A673 (cell line): ENCODE measurements at regions not wholly inside any gene's neighbourhood (a gene's known extent, or its start where the extent isn't known, plus 50 kb on each side); places are given as distances from the start of the nearest gene placed in this dataset.

Experiments
- CTCF ChIP-seq: fragments of 300-800, 200-600 bp; sonication (generic); conservative IDR thresholded peaks from 2 replicates; pipeline ENCODE4 v1.5.1; 2017; ENCODE audit warnings: low read depth, mild to moderate bottlenecking, antibody characterized with exemption, low read length, moderate library complexity, mixed read lengths
- EZH2 ChIP-seq: fragments of 200-600 bp; sonication (generic); IDR thresholded peaks from 2 replicates; pipeline ENCODE4 v1.6.1; 2017; ENCODE audit warnings: borderline replicate concordance, low read depth, mild to moderate bottlenecking, mixed read lengths, antibody characterized with exemption, low read length; ENCODE audit not compliant: poor library complexity, severe bottlenecking

DNA sequence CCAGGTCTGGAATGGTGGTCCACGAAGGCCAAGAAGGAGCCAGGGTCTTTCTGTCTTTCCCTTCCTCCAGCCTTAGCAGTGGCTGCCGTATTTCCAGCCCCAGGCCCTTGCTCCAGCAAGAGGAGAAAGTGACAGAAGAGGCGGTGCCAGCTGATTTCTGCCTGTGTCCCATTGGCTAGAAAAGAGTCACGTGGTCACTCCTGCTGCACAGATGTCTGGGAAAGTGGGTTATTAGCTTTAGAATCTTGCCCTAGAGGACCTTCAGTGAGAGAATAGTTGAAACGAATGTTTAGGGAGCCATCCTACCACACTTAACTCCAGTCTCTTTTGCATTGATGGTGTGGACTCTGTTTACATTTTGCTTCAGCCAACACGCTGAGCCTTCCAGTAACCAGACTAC is 99.3 kb upstream of the BCOR start:
- TF ChIP-seq CTCF (no peak), EZH2 (no peak)
